Fibroblast of the conjunctiva (primary cell): ENCODE measurements at regions not wholly inside any gene's neighbourhood (a gene's known extent, or its start where the extent isn't known, plus 50 kb on each side); places are given as distances from the start of the nearest gene placed in this dataset.
"Not testable (repeated sequence)": the region's sequence is repeated elsewhere in the genome, so short reads cannot be mapped to it uniquely, and the experiment has no call there.

Experiments
- DNase-seq: peaks from one replicate; pipeline ENCODE4 v3.0.0-alpha.2; 2010; ENCODE audit warnings: low read depth

DNA sequence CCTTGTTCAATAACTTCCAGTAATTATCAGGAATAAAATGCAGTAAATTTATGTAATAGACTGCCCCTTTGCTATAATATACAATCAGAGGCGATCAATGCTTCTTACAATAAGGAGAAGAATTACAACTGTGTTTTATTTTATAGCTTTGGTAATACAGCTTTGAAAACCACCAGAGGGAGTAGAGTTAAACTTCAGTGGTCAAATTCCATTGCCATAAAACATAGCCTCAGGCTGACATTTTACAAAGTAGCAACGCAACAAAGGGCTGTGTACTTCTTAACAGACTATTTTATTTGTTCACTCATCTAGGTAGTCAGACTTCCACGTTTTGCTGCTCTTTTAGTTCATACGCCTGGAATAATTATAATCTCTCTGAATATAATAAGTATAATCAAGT lies 58.5 kb downstream of the TEX13C start:
- DNase-seq: no peak

DNA sequence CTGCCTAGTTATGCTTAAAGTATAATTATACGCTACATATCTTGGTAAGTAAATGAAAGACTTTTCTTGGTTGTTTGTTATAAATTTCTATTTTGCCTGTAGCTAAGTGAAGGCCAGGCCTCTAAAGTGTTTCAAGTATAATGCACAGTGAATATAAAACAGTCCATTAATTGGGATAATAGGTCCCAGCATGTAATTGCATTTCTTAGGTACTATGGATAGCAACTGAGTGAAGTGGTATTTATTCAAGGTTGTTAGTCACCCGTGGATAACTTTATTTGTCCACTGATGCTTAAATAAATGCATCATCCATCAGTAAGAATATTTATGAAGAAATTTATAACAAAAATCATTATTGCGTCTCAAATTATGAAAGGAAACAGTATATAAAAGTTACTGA lies 59.1 kb downstream of the TEX13C start:
- DNase-seq: no peak

DNA sequence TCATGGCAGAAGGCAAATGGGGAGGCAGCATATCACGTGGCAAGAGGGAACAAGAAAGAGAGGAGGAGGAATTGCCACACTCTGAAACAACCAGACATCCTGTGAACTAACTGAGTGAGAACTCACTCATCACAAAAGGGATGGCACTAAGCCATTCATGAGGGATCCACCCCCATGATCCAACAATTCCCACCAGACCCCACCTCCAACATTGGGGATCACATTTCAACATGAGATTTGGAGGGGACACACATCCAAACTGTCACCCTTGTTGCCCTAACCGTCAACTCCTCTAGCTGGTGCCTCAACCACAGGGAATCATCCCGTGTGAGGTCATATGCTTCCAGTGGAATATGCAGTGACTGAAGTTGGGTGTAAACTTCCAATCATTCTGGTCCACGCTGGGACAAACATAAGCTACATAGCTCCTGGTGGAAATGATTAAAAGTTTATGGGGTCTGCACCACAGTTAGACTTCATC lies 62.5 kb downstream of the TEX13C start:
- DNase-seq: no peak

DNA sequence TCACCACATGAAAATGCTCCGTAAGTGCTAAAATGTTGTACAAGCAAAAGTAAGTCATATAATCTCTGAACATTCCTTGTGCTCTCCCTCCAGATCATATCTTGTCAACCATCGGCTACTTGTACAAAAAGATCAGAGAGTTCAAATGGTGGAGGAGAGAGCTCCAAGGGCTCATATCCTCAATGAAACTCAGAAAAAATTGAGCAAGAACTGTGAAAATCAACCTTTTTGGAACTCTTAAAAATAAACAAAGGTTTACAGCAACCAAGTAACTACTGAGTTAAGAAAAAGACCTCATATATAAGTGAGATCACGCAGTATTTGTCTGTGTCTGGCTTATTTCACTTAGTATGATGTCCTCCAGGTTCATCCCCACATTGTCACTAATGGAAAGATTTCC lies 63.2 kb downstream of the TEX13C start:
- no peak for DNase-seq

DNA sequence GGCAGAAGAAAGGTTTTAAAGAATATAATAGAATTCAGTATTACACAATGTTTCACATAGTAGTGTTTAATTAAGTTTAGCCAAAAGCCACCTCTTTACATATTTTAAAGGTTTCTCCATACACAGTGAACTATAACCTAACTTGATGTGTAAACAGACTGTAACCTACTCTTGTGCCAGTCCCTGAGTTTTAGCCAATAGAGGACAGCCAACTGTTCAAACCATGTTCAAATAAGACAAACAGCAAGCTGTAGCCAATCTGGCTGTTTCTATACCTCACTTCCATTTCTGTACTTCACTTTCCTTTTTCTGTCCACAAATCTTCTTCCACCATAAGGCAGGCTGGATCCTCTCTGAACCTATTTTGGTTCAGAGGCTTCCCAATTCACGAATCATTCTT lies 65.2 kb downstream of the TEX13C start:
- no peak for DNase-seq

DNA sequence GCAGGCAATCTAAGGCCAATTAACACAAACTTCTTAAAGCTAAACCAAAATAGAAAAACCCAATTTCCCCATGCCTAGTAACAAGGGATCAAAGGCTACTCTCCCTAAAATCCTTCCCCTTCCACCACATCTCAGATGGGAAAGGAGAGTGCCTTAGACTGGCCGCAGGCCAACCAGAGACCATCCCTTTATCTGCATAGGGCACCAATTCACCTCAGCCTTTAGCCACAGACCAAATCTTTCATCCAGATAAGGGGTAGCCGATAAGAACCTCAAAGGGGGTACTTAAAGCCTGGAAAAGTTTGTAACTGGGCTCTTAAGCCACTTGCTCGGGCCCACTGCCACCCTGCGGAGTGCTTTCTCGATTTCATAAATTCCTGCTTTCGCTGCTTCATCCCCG lies 68.3 kb downstream of the TEX13C start:
- DNase-seq: no peak

DNA sequence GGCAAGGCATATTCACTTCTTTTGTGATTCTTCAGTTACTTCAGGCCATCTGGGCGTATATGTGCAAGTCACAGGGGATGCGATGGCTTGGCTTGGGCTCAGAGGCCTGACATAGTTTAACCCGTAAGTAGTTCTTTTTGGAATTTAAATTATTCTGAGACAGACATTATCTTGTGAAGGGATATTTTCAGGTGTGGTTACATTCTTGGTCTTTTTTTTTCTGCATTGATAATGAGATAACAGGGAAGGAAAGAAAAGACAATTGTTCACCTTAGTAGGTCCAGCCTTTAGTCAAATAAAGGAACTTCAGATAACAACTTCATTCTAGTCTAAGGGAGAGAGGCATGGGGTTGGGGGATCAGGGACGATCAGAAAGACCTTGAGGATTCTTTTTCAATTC lies 74.8 kb downstream of the TEX13C start:
- DNase-seq: no peak

DNA sequence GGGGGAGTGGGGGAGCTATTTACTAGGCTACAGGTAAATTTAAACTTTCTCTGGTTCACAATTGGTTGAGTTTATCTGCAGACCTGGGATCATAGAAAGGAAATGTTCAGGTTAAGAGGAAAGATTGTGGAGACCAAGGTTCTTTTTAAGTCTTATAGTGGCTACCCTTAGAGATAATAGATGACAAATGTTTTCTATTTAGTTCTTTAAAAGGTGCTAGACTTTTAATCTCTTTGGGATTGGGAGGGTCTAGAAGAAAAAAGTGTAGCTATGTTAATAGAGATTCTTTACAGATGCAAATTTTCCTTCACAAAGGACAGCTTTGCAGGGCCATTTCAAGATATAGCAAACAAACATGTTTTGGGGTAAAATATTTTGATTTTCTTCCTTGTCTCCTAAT lies 76.0 kb downstream of the TEX13C start:
- DNase-seq: no peak

DNA sequence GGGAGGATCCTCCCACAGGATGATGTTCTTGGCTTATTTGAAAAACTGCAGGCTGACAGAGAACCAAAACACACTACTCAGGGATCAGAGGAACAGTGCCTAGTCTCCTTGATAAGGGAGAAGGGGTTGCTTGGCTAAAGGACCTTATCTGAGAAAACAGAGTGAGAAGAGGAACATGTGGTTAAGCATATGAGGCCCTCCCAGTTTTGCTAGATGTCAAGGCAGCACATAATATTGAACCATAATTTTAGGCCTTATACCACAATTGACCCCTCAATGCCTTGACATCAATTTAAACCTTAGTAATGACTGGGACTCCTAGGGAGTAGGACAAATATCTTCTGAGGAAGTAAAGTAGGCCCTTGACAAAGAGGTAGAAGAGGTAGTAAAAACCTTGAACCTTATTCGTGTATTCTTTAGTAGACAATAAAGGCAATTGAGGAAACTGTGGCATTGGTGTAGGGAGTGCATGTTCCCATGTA lies 79.3 kb downstream of the TEX13C start:
- DNase-seq: no peak

DNA sequence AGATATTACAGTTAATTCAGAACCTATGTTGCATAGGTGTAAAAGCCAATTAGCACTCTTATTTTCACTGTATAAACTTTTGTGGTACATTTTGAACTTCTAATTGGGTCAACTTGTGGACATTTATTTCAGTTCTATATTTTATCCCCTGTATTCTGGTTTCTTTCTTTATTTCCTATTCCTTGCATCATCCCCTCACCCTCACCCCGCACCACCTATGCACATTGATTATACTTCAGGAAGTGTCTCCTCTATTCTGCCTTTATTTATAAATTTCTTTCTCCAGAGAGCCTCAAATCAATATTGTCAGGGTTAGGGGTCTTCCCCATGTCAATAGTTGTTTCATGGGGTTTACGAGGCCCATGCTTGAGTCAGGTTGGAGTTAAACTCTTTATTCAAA lies 83.1 kb downstream of the TEX13C start:
- DNase-seq: no peak

DNA sequence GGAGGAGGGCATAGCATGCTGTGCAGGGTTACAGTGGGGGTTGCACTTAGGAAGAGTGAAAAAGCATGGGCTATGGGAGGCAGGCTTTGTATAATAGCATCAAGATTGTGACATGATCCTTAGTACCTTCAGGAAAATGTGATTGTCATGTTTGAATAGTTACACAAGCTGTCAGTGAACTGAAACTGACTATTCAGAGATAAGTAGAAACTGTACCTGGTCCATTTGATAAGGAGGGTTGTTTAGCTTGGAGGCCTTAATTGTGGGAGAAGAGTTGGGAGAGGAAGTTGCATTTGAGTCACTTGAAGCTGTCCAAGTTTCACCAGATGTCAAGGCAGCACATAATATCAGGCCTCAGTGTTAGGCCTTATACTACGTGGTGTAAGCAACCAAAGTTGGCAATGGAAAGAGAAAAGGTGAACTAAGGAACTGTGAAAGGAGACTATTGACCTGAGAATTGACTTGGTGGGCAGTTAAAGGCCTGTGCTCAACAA lies 85.0 kb downstream of the TEX13C start:
- no peak for DNase-seq

DNA sequence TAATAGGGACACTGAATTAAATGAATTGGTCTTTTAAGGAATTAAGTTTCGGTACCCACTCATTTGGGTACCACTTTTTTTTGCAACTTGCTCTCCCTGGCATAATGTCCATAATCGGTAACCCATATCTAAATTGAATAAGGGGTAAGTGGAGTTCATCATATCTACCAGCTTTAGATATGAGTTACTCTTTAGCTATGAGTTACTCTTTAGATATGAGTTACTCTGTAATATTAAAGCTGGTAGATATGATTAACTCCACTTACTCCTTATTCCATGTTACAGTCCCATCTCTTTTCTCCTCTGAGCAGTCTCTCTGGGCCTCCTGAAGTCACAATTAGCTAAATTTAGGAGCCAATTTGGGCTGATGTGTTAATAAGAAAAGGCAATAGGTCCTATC lies 85.7 kb downstream of the TEX13C start:
- no peak for DNase-seq

DNA sequence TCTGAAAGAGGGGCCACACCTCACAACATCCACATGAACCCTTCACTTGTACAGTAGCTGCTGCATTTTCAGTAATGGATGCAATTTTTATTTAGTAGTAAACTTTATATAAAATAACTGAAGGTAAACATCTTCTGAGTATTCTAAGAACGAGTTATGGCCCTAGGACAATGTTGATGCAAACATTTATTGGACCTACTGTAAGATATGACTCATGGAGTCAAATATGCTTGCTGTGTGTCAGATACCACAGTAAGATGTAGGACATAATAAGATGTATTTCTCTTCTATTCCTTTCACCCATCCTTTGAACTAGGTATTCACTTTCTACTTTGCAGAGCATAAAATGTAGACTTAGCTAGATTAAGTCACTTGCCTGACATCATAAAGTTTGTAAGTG lies 87.6 kb downstream of the TEX13C start:
- no peak for DNase-seq

DNA sequence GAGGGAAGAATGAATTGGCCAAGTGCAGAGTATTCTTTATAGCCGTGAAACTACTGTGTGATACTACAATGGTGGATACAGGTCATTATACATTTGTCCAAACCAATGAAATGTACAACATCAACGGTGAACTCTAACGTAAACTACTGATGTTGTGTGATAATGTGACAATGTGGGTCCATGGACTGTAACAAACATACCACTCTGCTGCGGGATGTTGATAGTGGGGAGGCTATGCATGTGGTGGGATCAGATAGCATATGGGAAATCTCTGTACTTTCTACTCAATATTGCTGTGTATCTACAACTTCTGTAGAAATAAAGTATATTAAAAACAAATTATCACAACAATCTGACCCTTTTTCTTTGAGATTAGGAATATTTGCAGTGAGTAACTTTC lies 101.1 kb downstream of the TEX13C start:
- no peak for DNase-seq

DNA sequence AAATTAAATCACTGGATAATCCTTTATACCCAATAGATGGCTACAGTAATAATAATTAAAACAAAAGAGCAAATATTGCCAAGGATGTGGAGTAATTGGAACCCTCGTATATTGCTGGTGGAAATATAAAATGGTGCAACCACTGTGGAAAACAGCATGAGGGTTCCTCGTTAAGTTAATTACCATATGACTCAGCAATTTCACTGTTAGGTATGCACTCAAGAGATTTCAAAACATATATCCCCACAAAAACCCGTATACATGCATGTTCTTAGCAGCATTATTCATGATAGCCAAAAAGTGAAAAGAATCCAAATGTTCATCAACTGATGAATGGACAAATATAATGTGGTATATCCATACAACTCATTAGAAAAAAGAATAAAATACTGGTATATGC lies 103.3 kb downstream of the TEX13C start:
- no peak for DNase-seq

DNA sequence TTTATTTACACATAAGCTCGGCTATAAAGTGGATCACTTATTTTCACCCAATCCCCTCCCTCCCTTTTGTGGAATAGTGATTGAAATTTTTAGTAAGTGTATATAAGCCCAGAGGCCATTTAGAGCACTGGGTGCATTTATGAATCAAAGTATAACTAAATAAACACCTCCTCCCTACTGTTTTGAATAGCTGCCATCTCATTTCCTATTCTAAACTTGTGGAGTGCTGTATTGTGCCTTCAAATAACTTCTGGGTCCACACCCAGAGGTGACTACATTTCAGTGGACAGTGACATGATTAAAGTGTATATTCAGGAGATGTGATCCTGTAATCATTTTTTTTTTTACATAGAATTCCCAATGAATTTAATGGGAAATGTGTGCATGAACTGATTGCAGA lies 104.9 kb downstream of the TEX13C start:
- no peak for DNase-seq

DNA sequence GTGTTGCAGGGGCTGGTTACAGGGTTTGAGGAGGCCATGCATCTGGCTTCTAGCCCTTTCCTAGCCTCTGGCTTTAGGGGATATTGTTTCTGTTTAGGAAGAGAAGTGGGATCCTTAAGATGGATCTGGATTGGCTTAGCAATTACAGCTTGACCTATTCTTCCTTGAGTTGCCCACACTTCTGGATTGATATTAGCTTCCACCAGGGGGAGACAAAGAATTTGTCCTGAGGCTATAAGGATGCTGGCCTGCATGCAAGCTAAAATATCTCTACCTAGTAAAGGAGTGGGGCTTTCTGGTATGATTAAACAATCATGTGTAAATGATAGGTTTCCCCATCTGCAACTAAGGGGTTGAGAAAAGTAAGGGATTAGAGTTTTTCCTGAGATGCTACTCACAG lies 117.2 kb downstream of the TEX13C start:
- DNase-seq: no peak

DNA sequence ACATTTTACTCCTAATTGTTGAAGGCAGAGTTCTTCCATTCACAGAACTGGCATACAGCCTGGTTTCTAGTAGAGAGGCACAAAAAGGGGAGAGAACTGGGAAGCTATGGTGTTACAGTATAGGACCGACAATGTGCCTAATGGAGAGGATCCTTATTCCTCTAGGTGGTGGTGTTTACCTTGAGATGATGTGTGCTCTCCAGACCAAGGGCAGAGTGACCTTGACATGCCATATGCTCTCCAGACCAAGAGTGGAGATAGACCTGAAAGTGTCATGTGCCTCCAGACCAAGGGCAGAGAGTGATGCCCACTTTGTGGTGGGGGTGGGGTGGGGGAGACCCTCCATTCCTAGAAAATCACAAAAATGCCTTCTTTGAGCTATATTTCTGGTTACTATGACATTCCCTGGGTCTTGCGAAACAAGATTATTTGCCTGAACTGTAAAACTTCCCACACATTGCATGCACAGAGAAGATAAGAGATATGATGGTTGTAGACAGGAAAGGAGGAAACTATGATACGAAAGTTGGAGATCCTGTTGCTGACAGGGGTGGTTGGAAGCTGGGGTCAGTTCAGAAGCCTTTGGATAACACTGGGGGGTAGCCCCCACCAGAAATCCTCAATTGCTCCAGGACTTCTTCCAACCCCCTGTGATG lies 119.7 kb downstream of the TEX13C start:
- no peak for DNase-seq

DNA sequence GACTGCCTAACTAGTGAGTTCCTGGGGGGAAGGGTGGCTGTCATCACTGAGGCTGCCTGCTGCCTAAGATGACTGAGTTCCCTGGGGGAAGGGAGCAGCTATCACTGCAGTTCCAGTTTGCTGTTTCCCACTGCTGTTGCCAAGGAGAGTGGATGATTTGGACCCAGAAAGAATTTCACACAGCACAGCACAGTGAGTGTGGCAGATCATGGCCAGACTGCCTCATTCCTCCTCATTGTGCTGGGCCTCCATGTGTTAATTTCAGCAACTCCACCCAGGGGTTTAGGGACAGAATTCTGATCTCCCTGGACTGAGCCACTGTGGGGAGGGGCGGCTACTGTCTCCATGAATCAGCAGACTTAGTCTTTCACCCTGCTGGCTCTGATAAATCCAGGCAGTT lies 125.0 kb downstream of the TEX13C start:
- DNase-seq: no peak

DNA sequence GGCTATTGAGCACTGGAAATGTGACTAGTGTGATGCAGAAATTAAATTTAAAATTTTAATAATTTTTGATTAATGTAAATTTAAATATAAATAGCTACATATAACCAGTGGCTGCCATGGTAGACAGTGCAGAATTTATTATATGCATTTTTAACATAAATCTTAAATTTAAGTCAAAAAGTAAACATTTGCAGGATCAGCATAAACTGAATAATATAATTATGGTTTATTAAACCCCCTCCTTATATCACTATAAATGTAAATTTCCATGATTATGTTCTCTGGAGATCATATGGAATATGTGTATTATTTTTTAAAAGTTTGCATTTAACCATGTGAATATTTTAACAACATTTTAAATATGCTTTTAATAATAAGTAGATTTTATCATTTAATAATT lies 155.8 kb downstream of the TEX13C start:
- no peak for DNase-seq

DNA sequence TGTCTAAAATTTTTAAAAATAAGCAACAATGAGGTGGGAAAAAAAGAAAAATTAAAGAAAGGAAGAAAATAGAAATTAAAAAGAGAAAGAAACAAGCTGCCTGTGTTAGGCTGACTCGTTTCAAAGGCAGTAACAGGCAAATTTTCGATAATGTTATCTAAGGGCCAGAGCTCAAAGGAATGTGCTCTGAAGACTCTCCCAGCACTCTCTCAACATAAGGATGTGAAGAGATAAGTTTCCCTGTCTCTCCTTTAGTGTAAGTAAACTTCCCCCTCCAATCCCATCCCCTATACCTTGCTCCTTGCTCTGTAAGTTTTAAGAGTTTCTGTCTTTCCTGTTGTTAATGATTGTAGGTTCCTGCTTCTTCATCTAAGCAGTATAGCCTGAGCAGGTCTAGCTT lies 172.8 kb downstream of the TEX13C start:
- no peak for DNase-seq

DNA sequence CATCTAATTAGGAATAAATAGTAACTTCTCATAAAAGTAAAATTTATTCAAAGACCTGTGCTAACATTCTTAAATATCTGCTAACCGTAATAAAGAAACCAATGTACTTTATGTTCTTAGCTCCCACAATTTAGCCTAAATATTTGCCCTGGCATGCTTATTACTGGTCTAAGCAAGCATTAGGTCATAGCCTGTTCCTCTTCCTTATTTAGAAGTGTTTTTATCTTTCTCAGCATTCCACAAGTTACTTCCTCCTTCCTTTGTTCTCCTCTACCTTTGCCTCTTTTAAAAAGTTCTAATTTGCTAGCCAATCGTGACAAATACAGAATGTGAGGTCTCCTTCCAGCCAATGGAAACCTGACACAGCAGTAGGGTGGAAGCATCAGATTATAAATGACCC lies 173.3 kb downstream of the TEX13C start:
- DNase-seq: not testable (repeated sequence)

DNA sequence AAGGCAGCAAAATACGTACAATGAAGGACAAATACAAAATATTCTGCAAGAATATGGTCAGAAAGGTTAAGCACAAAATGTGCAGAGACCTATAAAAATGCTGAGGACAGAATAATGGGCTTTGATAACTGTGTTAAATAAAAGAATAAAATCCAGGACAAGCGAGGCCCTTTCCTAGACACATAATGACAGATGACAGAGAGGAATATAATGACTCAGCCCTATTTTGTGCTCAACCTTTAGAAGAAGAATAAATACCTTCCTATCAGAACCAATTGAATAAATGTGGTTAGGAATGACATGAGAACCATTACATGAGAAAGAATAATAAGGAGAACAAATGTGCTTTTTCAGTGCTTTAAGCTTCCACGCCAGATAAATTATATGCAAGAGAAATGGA lies 178.0 kb downstream of the TEX13C start:
- DNase-seq: no peak

DNA sequence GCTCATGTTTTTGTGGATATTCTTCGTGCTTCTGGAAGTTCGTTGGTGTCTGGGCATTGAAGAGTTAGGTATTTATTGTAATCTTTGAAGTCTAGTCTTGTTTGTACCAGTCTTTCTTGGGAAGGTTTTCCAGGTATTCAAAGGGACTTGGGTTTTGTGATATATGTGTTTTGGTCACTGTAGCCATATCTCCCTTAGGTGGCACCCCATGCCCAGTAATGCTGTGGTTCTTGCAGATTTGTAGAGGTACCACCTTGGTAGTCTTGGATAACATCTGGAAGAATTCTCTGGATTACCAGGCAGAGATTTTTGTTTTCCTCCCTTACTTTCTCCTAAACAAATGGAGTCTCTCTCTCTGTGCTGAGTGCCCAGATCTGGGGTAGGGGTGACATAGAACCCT lies 184.1 kb downstream of the TEX13C start:
- DNase-seq: no peak
